PC-9 (cell line): ENCODE measurements at regions not wholly inside any gene's neighbourhood (a gene's known extent, or its start where the extent isn't known, plus 50 kb on each side); places are given as distances from the start of the nearest gene placed in this dataset.

Source experiments
- BruUV-seq: library from RNA; stranded (reverse); fragments of 400-500 nt; replicated peaks from 2 replicates; lab custom pipeline; 2021; lab: Mats Ljungman, UMichigan
- CTCF ChIA-PET: fragments of 300-600 bp; sonication (Branson Sonifier 250); formaldehyde crosslinking; loops from one replicate; lab custom pipeline; 2022; ENCODE audit warnings: antibody characterized with exemption; lab: Charles Lee
- POLR2A ChIA-PET: fragments of 300-600 bp; sonication (Branson Sonifier 250); formaldehyde crosslinking; loops from one replicate; lab custom pipeline; 2022; ENCODE audit warnings: antibody characterized with exemption; ENCODE audit not compliant: unreplicated experiment; lab: Charles Lee
- DNase-seq, 2 experiments: peaks; one replicate each; pipeline versions ENCODE4 v3.0.0 to v3.0.0-alpha.2; 2015 to 2022; ENCODE audit warnings: mixed read lengths in 1 of 2
- H2AFZ ChIP-seq: fragments of 200-600 bp; sonication (generic); 2 replicates; pipeline ENCODE4 v1.8.1; 2017; ENCODE audit warnings: antibody characterized with exemption
- H3F3A ChIP-seq: fragments of 200-600 bp; sonication (generic); 2 replicates; pipeline ENCODE4 v1.8.1; 2017; ENCODE audit warnings: antibody characterized with exemption, mild to moderate bottlenecking, low read depth; ENCODE audit not compliant: insufficient read depth
- H3K27ac ChIP-seq: fragments of 200-600 bp; sonication (generic); 2 replicates; pipeline ENCODE4 v1.6.1; 2016; ENCODE audit warnings: mixed run types
- H3K27me3 ChIP-seq: fragments of 200-600 bp; sonication (generic); 2 replicates; pipeline ENCODE4 v1.6.1; 2016; ENCODE audit warnings: low read depth, mixed run types; ENCODE audit not compliant: insufficient read depth
- H3K36me3 ChIP-seq: fragments of 200-600 bp; sonication (generic); 2 replicates; pipeline ENCODE4 v1.6.1; 2016; ENCODE audit warnings: low read depth, mixed run types
- H3K4me1 ChIP-seq: fragments of 200-600 bp; sonication (generic); replicated peaks from 2 replicates; pipeline ENCODE4 v1.6.1; 2016; ENCODE audit warnings: mixed run types; ENCODE audit not compliant: insufficient read depth
- H3K4me2 ChIP-seq: fragments of 200-600 bp; sonication (generic); 2 replicates; pipeline ENCODE4 v1.6.1; 2017; ENCODE audit warnings: mixed run types
- H3K4me3 ChIP-seq: fragments of 200-600 bp; sonication (generic); 2 replicates; pipeline ENCODE4 v1.6.1; 2016; ENCODE audit warnings: mixed run types
- H3K79me2 ChIP-seq: fragments of 200-600 bp; sonication (generic); 2 replicates; pipeline ENCODE4 v1.6.1; 2017; ENCODE audit warnings: low read depth, mixed run types
- H3K9me2 ChIP-seq: fragments of 200-600 bp; sonication (generic); 2 replicates; pipeline ENCODE4 v1.8.1; 2017; ENCODE audit warnings: mild to moderate bottlenecking; ENCODE audit not compliant: insufficient read depth
- H3K9me3 ChIP-seq: fragments of 200-600 bp; sonication (generic); 2 replicates; pipeline ENCODE4 v1.8.1; 2016; ENCODE audit warnings: low read depth; ENCODE audit not compliant: insufficient read depth
- H4K20me1 ChIP-seq: fragments of 200-600 bp; sonication (generic); 2 replicates; pipeline ENCODE4 v1.8.1; 2017; ENCODE audit not compliant: insufficient read depth
- EZH2 ChIP-seq: fragments of 200-600 bp; sonication (generic); IDR thresholded peaks from 2 replicates; pipeline ENCODE4 v1.8.0; 2017; ENCODE audit warnings: antibody characterized with exemption, low read depth
- intact Hi-C: fragments of 100-400 bp; cut with micrococcal nuclease; formaldehyde crosslinking; loops from one replicate; pipeline ENCODE4 v1.10.0; 2022; ENCODE audit not compliant: unreplicated experiment
- TF ChIP-seq, protein P1 (sequence below): fragments of 200-600 bp; sonication (generic); conservative IDR thresholded peaks from 2 replicates; pipeline ENCODE4 v1.6.1; 2017; ENCODE audit warnings: mixed run types, antibody characterized with exemption, mild to moderate bottlenecking, moderate library complexity

DNA sequence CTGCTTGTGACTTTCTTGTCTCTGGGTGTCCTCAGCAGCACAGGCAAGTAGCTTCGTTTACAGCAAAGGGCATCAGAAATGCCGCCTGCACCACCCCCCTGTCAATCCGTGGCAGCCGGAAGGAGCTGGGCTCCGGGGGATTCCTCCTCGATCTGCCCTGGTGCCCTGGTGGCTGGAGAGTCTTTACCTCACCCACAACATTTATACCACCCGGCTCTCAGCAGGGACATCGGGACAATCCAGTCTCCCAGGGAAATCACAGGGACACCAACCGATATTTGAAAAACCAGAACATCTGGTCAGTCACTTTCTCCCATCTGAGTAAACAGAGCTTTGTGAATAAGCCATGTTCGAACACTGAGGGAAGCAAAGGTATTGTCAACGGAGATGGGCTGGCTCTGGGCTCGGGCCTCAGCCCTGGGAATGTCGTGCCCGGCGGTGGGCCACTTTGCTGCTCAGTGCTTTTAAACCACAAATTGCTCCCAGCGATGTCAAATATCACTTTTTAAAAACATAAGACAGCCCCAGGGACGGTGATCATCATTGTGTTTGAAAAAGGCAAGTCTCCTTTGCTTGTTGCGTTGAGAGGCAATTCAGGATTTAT, 210.0 kb upstream of the SALL3 start:
- ChIA-PET CTCF (no interaction called here), POLR2A (no interaction called here)
- Histone ChIP-seq H3K9me3 (no peaks in the 10 kb centered on the region), H3K4me2 (no peak overlapping the region), H3K9me2 (no peaks in the 10 kb centered on the region), H3K4me1 (no peaks in the 10 kb centered on the region), H2AFZ (no peak overlapping the region), H3K36me3 (no peaks in the 10 kb centered on the region), H3K27ac (no peak overlapping the region), H3K4me3 (no peak overlapping the region), H3K79me2 (no peaks in the 10 kb centered on the region), H3F3A (no peaks in the 10 kb centered on the region), H3K27me3 (peaks cover 100% of the 10 kb centered on the region), H4K20me1 (no peaks in the 10 kb centered on the region)
- DNase-seq: no peak
- intact Hi-C loops: no loop called here
- no TSS peak for BruUV-seq
- TF ChIP-seq, protein P1, sequence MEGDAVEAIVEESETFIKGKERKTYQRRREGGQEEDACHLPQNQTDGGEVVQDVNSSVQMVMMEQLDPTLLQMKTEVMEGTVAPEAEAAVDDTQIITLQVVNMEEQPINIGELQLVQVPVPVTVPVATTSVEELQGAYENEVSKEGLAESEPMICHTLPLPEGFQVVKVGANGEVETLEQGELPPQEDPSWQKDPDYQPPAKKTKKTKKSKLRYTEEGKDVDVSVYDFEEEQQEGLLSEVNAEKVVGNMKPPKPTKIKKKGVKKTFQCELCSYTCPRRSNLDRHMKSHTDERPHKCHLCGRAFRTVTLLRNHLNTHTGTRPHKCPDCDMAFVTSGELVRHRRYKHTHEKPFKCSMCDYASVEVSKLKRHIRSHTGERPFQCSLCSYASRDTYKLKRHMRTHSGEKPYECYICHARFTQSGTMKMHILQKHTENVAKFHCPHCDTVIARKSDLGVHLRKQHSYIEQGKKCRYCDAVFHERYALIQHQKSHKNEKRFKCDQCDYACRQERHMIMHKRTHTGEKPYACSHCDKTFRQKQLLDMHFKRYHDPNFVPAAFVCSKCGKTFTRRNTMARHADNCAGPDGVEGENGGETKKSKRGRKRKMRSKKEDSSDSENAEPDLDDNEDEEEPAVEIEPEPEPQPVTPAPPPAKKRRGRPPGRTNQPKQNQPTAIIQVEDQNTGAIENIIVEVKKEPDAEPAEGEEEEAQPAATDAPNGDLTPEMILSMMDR: no peak
- no peak for TF ChIP-seq EZH2

DNA sequence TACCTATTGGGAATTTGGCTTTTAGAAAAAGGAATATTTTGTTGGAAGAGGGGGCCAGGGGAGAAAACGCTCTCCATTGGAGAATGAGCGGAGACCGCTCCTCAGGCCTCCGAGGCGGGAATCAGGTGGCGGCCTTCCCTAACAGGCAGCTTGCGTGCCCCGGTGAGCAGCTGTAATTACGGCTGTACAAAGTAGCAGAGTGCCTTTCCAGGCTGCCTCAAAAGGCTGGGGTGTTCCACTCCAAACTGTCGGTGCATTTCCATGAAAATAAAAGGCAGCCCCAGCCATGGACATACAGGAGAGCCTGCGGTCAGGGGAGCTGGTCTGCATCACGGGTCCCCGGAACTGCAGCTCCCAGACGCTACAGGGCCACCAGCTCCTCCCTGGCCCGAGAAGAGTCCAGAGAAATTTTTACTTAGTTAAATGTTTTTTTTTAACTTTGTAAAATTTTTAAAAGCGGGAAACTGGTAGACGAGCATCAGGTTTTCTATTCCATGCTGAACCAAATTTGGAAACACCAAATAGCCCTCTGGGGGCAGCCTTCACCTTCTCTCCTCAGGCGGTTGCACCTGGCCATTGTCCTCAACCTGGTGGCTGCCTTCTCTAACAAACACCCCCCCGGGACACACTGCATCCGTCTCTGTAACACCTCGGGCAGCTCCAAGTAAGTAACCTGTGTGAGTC, 209.3 kb upstream of the SALL3 start:
- no peak for DNase-seq
- H3K9me3 ChIP-seq: no peaks in the 10 kb centered on the region
- no TSS peak for BruUV-seq
- TF ChIP-seq, protein P1: no peak
- TF ChIP-seq EZH2: no peak
- no peaks in the 10 kb centered on the region for H3F3A ChIP-seq
- no peaks in the 10 kb centered on the region for H3K9me2 ChIP-seq
- H2AFZ ChIP-seq: no peak overlapping the region
- no peak overlapping the region for H3K4me2 ChIP-seq
- H3K36me3 ChIP-seq: no peaks in the 10 kb centered on the region
- no peaks in the 10 kb centered on the region for H3K79me2 ChIP-seq
- peaks cover 100% of the 10 kb centered on the region for H3K27me3 ChIP-seq
- ChIA-PET POLR2A (no interaction called here), CTCF (no interaction called here)
- no peak overlapping the region for H3K4me3 ChIP-seq
- intact Hi-C loops: no loop called here
- H3K27ac ChIP-seq: no peak overlapping the region
- H4K20me1 ChIP-seq: no peaks in the 10 kb centered on the region
- H3K4me1 ChIP-seq: no peaks in the 10 kb centered on the region

DNA sequence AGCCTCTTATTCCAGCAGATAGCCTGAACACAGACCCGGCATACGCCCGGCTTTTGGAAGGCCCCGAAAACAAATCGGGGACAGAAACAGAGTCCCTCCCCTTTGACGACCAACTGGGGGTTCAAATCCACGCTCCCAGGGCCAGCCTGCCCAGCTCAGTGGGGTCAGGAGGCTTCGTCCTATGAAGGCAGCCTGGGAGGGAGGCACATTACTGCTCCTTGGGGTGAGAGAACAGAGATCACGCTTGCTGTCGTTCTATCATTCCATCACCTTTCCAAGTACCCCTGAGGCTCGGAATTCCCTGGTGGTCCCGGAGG, 208.8 kb upstream of the SALL3 start:
- no peak overlapping the region for H3K4me2 ChIP-seq
- ChIA-PET POLR2A (no interaction called here), CTCF (no interaction called here)
- BruUV-seq: no TSS peak
- TF ChIP-seq EZH2: no peak
- TF ChIP-seq, protein P1: no peak
- intact Hi-C loops: no loop called here
- DNase-seq: no peak
- H3F3A ChIP-seq: no peaks in the 10 kb centered on the region
- peaks cover 99% of the 10 kb centered on the region for H3K27me3 ChIP-seq
- no peaks in the 10 kb centered on the region for H3K9me3 ChIP-seq
- no peaks in the 10 kb centered on the region for H3K79me2 ChIP-seq
- H2AFZ ChIP-seq: no peak overlapping the region
- H3K27ac ChIP-seq: no peak overlapping the region
- no peaks in the 10 kb centered on the region for H3K9me2 ChIP-seq
- H3K4me1 ChIP-seq: no peaks in the 10 kb centered on the region
- no peaks in the 10 kb centered on the region for H3K36me3 ChIP-seq
- H4K20me1 ChIP-seq: no peaks in the 10 kb centered on the region
- H3K4me3 ChIP-seq: no peak overlapping the region
